Dermis blood vessel endothelial cell (primary cell): ENCODE measurements at regions not wholly inside any gene's neighbourhood (a gene's known extent, or its start where the extent isn't known, plus 50 kb on each side); places are given as distances from the start of the nearest gene placed in this dataset.
"Not testable (repeated sequence)": the region's sequence is repeated elsewhere in the genome, so short reads cannot be mapped to it uniquely, and the experiment has no call there.

ENCODE experiments used
- DNase-seq: peaks from one replicate; pipeline ENCODE4 v3.0.0; 2010

DNA sequence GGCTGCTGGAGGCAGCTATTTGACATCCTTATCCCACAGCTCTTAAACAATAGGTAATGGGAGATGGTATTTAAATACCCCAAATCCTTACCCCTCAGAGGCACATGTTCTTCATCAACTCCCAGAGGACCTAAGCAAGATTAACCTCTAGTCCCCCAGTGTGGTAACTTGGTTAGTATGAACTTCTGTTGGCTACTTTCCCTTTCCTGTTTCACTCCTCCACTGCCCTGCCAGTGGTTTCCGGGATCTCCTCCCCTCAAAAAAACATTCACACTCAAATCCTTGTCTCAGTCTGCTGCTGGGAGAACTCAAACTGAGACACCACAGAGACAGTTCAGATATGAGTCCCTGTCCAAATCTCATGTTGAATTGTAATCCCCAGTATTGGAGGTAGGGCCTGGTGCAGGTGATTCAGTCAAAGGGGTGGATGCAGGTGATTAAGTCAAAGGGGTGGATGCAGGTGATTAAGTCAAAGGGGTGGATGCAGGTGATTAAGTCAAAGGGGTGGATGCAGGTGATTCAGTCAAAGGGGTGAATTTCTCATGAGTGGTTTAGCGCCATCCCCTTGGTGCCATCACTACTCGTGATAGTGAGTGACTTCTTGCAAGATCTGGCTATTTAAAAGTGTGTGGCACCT lies 335.0 kb upstream of the CTNNB1 start:
- no peak for DNase-seq

DNA sequence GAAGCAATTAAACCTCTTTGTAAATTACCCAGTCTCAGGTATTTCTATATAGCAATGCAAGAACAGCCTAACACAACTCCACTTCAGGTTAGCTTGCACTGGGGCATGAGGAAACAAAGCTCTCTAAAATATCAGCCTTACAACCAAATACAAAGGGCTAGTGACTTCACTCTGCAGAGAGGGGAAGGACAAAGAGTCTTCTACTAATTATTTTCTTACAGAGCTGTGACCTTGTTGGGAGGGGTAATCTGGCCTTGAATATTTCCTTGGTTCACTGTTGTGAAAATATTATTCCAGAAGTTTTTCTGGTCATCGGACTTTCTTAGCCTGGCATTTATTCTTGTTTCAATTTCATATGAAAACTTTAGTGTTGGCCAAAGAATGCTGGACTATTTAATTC lies 334.4 kb upstream of the CTNNB1 start:
- DNase-seq: no peak

DNA sequence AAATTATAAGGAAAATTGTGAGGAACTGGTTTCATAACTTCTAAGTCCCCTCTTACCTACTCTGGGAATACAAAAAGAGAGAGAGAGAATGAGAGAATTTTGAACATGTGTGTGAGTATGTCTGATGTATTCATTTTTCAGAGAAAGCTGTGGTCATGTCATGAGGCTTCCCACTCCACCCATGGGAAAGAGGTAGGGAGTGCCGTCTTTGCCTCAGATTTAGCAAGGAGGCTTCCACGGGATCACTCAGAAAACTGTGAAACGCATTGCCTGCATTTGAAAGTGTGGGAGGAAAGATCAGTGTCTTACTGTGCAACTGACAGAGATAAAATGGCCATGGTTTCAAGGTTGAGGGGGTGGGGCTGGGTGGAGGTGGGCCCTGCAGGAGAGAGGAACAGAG lies 331.5 kb upstream of the CTNNB1 start:
- no peak for DNase-seq

DNA sequence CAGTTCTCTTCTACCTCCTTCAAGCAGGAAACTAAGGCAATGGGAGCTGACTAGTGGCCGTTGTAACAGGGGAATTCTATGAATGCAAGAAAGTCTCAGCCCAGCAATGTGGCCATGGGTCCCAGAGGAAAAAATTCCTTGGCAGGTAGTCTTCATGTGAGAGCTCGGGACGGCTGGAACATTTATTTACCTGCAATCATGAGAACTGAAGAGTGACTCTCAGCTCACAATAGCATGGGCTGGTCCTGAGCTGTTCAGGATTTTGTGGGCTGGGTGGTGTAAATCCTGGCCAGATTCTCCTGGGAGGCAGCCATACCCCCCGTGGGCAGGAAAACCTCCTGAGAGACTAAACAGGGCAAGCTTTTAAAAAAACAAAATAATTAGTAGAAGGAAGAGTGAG lies 330.3 kb upstream of the CTNNB1 start:
- DNase-seq: no peak

DNA sequence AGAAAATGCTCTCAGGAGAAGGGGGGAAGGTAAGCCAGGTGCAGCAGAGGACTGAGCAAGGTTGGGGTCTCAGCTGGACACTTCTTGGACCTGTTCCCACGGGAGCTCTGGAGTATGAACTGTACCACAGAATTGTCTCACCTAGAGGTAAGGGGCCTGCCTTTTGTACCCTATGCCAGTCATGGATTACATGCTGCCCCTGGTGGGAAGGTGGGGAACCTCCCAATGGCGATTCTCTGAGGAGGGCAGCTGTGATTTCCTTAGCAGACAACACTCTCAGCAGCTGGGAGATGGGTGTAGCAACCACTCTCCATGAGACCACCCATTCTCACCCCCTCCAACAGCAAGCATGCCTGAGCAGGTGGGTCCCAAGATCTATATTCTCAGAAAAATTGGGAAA lies 329.4 kb upstream of the CTNNB1 start:
- no peak for DNase-seq

DNA sequence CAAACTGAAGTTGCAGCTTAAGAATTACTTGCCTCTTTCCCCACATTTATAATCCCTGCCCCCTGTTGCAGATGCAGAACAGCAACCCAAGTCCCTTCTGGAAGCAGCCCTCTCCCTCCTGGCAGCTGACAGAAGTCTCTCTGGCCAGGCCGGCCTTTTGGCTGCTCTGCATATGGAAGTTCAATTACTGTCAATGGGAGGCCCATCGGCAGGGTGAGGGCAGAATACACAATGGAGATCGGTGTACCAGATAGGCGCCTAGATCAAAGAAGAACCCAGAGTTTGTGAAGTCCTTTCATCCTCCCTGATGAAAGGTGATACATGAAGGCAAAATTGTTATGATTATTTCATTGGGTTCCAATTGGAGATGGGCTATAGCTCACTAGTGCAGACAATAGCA lies 327.9 kb upstream of the CTNNB1 start:
- no peak for DNase-seq

DNA sequence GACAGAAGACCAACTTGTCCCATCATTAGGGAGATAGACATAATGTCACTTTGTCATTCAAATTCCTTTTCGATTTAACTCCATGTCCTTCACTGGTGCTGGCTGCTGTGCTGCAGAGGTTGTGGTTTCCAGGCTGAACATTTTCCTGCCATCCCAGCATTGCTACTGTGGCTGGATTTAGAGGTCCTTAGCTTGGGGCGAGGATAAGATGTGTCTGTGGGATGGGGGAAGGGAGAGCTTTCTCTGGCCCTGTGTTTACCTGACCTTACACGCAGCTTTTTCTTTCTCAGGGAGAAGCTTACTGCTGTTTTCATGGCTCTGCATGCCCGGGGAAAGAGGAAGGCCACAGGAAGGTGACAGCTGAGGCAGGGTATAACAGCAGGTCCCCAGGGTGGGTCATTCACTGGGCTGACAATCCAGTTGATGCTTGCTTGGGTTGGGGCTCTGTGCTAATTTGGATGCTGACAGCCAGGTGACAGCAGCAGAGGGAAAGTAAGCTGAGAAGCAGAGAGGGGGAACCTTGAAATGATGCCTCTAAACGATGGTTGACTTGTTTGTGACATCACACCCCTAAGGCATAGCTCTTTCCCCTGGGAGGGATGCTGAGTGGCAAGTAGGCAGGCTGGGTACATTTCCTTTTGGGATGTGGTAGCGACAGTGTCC lies 326.9 kb upstream of the CTNNB1 start:
- no peak for DNase-seq

DNA sequence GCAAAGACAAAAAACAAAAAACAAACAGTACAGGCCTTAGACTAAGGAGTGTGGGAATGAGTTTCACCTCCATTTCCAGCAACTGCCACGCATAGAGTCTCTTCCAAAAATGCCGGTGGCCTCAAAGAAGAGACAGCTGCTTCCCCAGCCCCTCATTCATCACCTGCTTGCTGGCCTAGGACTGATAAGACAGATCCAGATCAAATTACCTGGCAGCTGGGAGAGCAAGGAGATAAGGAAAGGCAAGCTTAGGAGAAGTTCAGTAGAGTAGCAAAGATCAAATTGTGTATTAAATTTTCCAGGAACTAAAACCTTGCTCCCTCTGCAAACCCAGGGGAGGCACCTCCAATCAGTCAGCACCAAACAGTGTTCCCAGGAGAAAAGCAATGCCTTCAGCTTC lies 325.8 kb upstream of the CTNNB1 start:
- DNase-seq: no peak

DNA sequence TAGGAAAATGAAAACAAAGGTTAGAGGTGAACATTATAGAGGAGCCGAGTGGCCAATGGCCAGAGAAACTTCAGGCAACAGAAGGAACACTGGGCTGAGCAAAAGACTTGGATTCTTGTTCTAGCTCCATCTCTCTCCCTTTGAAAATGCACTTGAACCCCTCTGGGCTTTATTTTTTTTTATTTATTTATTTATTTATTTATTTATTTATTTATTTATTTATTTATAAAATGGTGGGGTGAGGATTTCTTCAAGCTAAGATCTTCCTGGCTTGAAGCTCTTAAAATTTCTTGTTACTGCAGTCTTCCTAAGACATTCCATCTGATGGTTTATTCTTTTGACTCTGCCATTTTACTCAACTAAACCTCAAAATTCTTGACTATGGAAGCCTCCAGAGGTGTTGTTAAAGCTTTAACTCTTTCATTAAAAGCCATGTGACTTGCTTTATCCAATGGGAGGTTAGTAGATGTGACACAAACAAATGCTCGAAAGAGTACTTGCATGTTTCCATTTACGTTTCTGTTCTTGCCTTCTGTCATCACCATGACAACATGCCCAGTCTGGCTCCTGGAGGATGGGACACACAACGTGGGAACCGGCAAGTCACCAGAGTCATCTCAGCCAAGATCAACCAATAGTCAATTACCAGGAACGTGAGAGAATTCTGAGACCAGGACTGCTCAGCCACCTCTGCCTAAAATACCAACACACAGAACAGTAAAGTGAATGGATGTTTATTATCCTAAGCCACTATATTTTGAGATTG lies 325.2 kb upstream of the CTNNB1 start:
- DNase-seq: no peak

DNA sequence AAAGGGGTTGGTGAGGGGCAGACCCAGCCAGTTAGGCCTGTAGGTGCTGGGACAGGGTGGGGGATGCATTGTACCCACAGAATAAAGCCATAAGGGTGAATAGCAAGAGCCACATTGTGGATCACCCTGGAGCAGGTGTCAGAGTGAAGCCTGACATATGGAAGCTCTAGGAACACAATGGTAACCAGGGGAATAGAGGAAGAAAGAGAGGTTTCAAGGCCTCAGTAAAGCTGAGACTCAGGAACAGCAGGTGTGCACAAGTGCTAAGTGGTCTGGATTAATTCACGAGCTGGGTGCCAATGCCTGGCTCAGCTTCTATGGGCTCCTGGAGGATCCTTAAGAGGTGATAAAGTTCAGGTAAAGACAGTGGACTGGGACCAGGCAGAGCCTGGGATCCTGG lies 323.7 kb upstream of the CTNNB1 start:
- no peak for DNase-seq

DNA sequence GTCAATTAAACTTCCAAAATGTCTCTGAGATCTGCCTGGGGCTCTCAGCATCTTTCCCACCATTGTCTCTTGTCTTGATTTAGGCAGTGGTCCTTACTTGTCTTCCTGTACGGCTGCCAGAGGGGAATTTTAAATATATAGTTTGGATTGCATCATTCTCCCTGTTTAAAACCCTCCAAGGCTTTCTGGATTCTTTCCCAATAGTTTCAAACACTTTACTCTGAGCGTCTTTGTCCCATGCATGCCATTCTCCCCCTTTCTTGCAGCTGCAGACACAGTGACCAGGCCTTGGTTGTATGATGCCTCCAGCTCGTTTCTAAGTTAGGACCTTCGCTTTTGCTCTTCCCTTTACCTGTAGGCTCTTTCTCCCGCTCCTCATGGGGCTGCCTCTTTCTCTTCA lies 323.3 kb upstream of the CTNNB1 start:
- no peak for DNase-seq

DNA sequence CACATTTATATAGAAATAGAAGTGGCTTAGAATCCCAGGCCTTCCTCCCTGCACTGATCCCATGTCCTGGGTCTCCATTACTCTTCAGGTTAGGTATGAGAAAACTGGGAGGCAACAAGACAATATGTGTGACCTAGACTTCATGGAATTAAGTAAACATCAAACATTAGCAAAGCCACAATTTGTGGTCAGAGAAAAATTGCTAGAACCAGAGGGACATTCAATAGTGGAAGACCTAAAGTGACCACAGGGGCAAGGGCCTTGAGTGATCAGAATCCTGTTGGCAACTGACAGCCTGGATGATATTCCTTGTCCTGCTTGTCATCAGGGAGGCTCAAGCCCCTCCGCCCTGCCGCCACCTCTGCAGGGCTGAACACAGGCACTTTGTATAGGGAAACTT lies 322.8 kb upstream of the CTNNB1 start:
- DNase-seq: no peak

DNA sequence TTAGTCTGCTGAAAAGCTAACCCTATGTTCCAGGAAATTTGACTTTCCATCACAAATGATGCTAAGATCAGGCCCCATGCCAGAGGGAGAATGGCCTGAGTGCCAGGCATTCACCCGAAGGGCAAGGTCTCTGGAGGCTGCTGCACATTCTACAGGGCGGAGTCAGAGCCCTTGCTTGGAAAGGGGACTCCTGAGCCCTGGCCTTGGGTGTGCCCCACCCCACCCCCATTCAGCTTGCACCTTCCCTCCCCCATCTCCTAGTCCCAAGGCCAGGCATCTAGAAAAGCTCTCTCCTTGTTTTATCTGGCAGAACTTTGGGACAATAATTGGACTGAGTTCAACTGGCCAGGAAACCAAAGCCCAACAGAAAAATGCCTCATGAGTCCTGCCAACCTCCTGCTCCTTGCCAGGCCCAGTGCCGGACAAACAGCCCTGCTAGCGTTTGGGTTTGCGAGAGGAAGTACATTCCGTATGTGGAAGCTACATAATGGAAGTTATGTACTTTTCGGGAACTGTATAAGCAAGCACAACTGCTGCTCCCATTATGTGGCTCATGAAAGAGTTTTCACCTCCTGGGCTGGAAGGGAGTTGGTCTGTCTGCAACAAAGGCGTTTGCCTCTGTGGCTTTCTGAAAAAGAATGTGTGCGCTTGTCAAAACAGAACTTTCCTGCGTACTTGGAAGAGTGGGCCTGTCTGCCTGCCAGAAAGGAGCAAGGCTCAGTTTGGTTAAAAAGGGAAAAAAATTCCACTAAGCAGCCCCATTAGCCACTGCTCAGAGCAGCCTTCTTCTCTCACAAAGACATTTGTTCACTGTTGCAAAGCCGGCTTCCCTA lies 321.5 kb upstream of the CTNNB1 start:
- peak; percentile 93 for DNase-seq

DNA sequence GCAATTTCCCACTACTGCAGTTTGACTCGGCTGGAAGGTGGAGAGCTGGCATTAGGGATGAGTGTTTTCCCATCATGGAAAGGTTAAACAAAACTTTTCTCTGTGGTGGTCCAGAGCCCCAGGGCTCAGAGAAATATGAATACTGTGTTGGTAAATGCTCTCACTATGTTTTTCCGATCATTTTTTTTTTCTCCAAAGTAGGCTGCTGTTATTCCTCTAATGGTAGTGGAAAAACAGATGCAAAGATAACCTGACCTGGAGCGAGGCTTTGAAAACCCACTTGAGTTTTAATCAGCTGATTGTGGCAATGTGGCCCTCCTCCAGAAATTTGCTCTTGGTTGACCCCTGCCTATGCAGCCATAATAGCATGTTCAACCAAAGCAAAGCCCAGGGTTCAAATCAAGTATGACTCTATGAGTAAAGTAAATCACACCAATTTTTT lies 320.8 kb upstream of the CTNNB1 start:
- DNase-seq: peak; percentile 41

DNA sequence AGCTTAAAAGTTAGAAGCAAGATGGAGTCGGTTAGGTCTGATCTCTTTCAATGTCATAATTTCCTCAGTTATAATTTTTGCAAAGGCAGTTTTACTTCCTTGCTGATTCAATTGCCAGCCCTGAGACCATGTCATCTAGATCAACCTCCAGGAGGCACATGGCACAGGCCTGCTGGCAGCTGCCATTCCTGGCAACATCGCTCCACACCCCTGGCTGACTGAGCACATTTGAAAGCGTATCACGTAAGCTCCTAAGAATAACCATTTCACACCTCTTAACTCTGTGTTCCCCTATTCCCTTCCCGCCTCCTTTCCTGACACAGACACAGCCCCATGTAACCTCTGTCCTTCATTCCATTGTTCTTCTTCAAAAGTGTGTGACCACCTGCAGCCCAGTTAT lies 313.9 kb upstream of the CTNNB1 start:
- no peak for DNase-seq

DNA sequence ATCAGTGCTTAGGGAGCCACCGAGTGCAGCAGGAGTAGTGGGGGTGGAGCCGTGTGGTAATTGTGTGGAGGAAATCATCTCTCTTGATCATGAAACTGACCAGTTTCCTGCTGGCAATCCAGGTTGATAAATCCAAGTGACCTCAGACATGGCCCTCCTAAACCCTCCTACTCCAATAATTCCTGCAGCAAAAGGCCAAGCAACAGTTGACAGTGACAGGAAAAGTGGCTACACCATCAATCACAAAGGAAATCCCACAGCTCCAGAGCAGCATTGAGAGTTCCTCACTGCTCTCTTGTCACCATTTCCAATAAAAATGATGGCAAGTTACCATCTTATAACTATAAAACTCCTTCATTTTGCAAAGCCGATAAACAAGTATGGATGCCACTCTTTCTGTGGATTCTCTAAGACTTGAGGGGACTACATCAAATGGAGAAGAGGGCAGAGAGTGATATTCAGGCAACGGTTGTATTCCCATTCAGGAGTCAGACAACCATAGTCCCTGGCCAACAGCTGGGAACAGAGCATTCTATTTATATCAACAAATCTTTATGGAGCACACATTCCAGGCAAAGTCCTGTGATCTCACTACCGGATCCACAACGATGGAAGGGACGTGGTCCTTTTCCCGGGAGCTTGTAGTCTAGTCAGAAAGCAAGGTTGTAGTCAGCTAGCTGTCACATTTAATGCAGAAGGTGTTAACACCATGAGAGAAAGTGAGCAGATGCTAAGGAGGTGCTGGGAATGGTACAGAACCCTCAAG lies 312.5 kb upstream of the CTNNB1 start:
- no peak for DNase-seq

DNA sequence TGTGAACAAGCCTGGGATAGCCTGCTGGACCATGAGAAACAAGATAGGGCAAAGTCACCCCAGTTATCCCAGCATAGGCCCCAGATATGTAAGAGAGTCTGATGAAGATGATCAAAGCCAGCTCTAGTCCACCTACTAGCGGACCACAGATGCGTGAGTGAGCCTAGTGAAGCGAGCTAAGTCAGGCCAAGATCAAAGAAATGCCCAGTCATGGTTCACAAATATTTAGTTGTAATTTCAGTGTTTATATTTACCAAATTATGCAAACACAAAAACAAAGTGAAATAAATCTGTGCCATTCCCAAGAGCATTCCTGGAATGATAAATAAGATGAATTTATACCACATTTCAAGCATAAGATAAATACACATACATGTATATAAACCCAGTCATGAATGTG lies 308.1 kb upstream of the CTNNB1 start:
- no peak for DNase-seq

DNA sequence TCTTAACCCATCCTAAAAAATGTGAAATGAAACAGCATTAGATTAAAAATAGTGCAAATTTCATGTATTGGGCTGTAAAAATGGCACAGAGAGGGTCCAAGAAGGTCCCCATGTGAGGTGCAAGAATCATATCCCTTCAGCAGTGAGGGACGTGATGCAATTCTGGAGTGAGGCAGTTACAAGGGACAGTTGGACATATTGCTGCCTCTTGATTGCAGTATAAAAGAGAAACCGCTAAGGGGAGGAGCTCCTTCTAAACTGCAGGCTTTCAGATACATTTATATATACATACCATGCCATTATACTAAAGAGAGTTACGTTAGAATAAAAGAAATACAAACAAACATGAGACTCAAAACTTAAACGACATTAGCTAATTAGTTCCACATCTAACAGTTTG lies 304.2 kb upstream of the CTNNB1 start:
- no peak for DNase-seq

DNA sequence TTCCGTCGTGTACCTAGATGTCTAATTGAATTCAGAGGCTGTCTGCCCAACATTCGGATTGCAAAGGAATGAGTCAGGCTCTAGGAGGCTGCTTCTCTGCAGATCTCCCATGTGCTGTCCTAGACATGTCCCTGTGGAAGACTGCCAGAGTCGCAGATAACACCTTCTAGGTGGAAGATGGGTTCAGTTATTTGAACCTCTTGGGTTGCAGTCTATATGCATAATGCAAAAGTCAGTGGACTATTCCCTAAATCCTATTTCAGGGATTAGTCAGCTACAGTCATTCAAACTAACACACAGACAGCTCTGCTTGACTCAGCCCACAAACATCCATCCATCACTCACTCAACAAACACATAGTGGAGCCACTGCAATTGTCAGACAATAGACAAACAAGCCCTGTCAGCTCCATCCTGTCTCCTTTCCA lies 300.0 kb upstream of the CTNNB1 start:
- no peak for DNase-seq

DNA sequence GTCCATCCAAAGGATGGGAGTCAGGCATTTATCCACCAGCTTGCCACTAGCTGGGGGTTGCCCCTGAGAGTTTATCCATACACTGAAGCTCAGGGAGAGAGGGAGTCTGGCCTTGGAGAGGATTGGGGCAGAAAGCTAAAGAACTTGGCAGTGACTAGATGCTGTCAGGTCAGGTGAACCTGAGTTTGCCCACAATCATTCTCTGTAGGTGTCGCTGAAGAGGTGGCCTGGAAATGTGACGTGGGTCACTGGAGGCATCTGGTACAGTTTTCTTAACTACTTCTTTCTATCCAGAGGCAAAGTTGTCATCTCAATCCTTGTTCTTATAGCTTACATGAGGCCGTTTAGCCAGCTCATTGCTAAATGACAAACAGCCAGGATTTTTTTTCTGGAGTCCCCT lies 298.0 kb upstream of the CTNNB1 start:
- no peak for DNase-seq

DNA sequence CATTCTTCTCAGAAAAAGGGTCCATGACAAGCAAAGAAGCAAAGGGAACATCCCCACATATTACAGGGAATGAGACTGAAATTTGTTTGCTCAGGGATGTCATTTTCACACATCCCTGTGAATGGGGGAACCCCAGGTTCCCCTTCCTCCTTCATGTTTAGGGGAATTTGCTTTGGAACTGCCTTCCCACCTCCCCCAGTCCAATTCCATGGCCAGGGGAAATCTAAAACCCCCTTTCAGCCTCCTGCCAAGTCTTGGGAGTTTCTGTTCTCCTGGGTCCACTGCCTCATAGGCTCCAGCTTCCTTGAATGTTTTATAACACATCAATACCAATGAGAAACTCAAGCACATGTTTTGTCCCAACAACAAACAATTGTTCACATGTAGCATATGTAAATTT lies 297.5 kb upstream of the CTNNB1 start:
- no peak for DNase-seq

DNA sequence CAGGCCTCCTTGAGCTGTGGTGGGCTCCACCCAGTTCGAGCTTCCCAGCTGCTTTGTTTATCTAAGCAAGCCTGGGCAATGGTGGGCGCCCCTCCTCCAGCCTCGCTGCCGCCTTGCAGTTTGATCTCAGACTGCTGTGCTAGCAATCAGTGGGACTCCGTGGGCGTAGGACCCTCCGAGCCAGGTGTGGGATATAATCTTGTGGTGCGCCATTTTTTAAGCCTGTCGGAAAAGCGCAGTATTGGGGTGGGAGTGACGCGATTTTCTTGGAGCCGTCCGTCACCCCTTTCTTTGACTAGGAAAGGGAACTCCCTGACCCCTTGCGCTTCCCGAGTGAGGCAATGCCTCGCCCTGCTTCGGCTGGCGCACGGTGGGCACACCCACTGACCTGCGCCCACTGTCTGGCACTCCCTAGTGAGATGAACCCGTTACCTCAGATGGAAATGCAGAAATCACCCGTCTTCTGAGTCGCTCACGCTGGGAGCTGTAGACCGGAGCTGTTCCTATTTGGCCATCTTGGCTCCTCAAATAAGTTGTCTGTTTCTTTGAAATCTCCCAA lies 291.3 kb upstream of the CTNNB1 start:
- not testable (repeated sequence) for DNase-seq
